ENCODE measurements at regions not wholly inside any gene's neighbourhood (a gene's known extent, or its start where the extent isn't known, plus 50 kb on each side); places are given as distances from the start of the nearest gene placed in this dataset.

GRCh38 chr6:145260484-145261175 lies 474.7 kb downstream of the EPM2A start:
- TF ChIP-seq CREB1 (IDR thresholded peaks at IDR 0.05; ENCODE audit: low read depth) (no peak), CEBPB (IDR thresholded peaks at IDR 0.05) (no peak), FOXM1 (IDR thresholded peaks at IDR 0.05; ENCODE audit: borderline replicate concordance, low read depth) (no peak), YY1 (IDR thresholded peaks at IDR 0.05; ENCODE audit: low read depth) (no peak), TAF1 (IDR thresholded peaks at IDR 0.05; ENCODE audit: low read depth) (no peak), EGR1 (IDR thresholded peaks at IDR 0.05) (no peak), RAD21 (IDR thresholded peaks at IDR 0.05; ENCODE audit: low read depth) (no peak), ZBTB7A (IDR thresholded peaks at IDR 0.05; ENCODE audit: low read depth) (no peak), EP300 (IDR thresholded peaks at IDR 0.05; ENCODE audit: borderline replicate concordance) (no peak)
- TF ChIP-seq, protein P1, sequence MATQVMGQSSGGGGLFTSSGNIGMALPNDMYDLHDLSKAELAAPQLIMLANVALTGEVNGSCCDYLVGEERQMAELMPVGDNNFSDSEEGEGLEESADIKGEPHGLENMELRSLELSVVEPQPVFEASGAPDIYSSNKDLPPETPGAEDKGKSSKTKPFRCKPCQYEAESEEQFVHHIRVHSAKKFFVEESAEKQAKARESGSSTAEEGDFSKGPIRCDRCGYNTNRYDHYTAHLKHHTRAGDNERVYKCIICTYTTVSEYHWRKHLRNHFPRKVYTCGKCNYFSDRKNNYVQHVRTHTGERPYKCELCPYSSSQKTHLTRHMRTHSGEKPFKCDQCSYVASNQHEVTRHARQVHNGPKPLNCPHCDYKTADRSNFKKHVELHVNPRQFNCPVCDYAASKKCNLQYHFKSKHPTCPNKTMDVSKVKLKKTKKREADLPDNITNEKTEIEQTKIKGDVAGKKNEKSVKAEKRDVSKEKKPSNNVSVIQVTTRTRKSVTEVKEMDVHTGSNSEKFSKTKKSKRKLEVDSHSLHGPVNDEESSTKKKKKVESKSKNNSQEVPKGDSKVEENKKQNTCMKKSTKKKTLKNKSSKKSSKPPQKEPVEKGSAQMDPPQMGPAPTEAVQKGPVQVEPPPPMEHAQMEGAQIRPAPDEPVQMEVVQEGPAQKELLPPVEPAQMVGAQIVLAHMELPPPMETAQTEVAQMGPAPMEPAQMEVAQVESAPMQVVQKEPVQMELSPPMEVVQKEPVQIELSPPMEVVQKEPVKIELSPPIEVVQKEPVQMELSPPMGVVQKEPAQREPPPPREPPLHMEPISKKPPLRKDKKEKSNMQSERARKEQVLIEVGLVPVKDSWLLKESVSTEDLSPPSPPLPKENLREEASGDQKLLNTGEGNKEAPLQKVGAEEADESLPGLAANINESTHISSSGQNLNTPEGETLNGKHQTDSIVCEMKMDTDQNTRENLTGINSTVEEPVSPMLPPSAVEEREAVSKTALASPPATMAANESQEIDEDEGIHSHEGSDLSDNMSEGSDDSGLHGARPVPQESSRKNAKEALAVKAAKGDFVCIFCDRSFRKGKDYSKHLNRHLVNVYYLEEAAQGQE (IDR thresholded peaks at IDR 0.05; ENCODE audit: low read depth), result no peak
- TF ChIP-seq, protein P2, sequence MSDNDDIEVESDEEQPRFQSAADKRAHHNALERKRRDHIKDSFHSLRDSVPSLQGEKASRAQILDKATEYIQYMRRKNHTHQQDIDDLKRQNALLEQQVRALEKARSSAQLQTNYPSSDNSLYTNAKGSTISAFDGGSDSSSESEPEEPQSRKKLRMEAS (IDR thresholded peaks at IDR 0.05), result no peak
- TF ChIP-seq, protein P3, sequence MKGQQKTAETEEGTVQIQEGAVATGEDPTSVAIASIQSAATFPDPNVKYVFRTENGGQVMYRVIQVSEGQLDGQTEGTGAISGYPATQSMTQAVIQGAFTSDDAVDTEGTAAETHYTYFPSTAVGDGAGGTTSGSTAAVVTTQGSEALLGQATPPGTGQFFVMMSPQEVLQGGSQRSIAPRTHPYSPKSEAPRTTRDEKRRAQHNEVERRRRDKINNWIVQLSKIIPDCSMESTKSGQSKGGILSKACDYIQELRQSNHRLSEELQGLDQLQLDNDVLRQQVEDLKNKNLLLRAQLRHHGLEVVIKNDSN (IDR thresholded peaks at IDR 0.05), result no peak
